GM19455 (cell line): ENCODE measurements at regions not wholly inside any gene's neighbourhood (a gene's known extent, or its start where the extent isn't known, plus 50 kb on each side); places are given as distances from the start of the nearest gene placed in this dataset.

Experiments
- ATAC-seq: cut with Tn5 transposase; IDR thresholded peaks from one replicate; pipeline ENCODE4 v1.9.1; 2021; ENCODE audit not compliant: unreplicated experiment

GRCh38 chr3:106018929-106019550, 150.2 kb upstream of the CBLB start:
- no peak for ATAC-seq

GRCh38 chr3:106022913-106023312, 154.1 kb upstream of the CBLB start:
- no peak for ATAC-seq

GRCh38 chr3:106025151-106025722, 156.4 kb upstream of the CBLB start:
- no peak for ATAC-seq

- no peak for ATAC-seq
These were observed 161.3 kb upstream of the CBLB start for GRCh38 chr3:106029954-106030626.

- ATAC-seq = no peak
These were observed 161.8 kb upstream of the CBLB start for GRCh38 chr3:106030627-106030963.

DNA sequence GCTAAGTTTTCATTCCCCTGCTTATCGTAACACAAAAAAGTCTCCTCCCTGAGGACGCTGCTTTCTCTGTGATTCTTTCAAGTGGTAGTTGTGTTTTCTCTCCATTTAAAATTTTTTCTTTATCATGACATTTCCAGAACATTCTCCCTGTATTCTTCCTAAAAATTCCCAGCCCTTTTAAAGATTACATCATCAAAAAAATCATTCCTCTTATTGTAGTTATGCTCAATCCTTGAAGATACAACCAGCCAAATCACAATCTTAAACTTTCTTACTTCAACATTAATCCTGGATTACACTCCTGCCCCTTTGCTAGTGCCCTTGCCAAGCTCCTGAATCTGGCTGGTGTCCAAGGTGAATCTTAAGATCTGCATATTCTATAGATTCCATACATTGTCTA, 163.7 kb upstream of the CBLB start:
- ATAC-seq = no peak

- ATAC-seq = no peak
These were observed 164.8 kb upstream of the CBLB start for GRCh38 chr3:106033654-106034053.

- no peak for ATAC-seq
These were observed 165.5 kb upstream of the CBLB start for GRCh38 chr3:106034313-106034712.

DNA sequence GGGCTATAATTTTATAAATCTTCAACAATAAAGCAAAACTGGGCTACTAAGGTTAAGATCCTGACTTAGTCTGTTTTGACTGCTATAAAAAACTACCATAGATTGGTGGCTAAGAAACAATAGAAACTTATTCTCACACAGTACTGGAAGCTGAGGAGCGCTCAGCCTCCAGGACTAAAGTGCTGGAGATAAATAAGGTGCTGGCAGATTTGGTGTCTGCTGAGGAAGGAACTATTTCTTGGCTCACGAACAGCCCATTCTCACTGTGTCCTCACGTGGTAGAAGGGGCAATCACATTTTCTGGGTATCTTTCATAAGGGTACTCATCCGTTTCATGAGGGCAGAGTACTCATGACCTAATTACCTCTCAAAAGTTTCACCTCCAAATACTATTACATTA, 166.8 kb upstream of the CBLB start:
- ATAC-seq = no peak

GRCh38 chr3:106036696-106037095, 167.9 kb upstream of the CBLB start:
- ATAC-seq = no peak

- ATAC-seq = no peak
These were observed 178.4 kb upstream of the CBLB start for GRCh38 chr3:106047221-106047620.

DNA sequence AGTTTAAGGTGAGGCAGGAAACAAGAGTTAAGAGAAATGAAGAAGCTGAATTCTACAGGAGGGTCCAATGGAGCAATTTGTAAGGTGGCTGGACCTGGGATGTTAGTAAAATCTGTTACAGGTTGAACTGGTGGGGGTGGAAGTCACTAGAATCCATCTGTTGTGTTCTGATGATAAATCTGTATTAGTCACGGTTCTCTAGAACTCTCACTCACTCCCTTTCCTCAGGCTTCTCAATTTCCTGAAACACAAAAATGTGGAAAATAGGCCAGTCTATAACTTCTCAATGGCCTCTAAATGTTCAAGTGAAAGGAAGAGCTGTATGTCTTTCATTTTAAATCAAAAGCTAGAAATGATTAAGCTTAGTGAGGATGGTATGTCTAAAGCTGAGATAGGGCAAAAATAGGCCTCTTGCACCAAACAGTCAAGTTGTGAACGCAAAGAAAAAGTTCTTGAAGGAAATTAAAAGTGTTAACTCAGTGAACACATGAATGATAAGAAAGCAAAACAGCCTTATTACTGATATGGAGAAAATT, 180.2 kb upstream of the CBLB start:
- ATAC-seq = no peak

- ATAC-seq = no peak
These were observed 181.0 kb upstream of the CBLB start for GRCh38 chr3:106049821-106050220.

- ATAC-seq = no peak
These were observed 188.1 kb upstream of the CBLB start for GRCh38 chr3:106056931-106057330.

DNA sequence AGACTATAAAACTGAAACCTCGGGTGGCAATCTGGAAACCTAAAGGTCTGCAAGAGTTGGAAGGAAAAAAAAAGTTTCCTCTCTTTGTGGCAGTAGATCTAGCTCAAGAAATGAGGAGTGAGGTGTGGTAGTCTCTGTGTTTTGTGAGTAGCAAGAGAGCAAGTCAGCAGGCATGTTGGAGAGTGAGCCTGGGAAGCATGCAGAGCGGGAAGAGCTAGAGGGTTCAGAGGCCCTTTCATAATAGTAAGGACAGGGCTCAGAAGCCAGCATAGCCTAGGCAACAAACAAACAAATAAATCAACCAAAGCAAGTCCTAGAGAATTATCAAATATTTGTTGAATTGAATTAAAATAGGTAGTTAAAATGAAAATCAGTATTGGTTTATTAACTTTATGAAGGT, 189.7 kb upstream of the CBLB start:
- ATAC-seq = no peak

- no peak for ATAC-seq
These were observed 191.2 kb upstream of the CBLB start for GRCh38 chr3:106059953-106060517.

DNA sequence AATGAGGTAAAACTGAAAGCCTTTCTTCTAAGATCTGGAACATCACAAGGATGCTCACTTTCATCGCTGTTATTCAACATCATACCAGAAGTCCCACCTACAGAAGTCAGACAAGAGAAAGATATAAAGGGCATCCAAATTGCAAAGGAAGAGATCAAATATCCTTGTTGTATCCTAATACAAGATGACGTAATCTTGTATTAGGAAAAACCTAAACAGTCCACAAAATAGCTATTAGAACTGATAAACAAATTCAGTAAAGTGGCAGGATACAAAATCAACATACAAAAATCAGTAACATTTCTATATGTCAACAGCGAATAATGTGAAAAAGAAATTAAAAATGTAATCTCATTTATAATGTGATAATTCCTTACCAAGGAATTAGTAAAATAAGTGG, 195.1 kb upstream of the CBLB start:
- ATAC-seq = no peak

DNA sequence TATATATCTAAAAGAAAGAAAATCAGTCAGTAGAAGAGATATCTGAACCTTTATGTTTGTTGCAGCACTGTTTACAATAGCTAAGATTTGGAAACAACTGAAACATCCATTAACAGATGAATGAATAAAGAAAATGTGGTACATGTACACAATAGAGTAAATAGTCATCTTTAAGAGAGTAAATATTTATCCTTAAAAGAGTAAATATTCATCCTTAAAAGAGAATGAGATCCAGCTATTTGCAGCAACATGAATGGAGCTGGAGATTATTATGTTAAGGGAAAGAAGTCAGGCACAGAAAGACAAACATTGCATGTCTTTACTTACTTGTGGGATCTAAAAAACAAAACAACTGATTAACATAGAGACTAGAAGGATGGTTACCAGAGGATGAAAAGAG, 197.0 kb upstream of the CBLB start:
- no peak for ATAC-seq

GRCh38 chr3:106067711-106068110, 198.9 kb upstream of the CBLB start:
- no peak for ATAC-seq

GRCh38 chr3:106068381-106068780, 199.6 kb upstream of the CBLB start:
- ATAC-seq = no peak

GRCh38 chr3:106068795-106069194, 200.0 kb upstream of the CBLB start:
- no peak for ATAC-seq

GRCh38 chr3:106070187-106070586, 201.4 kb upstream of the CBLB start:
- ATAC-seq = no peak
